GM06990 (cell line): ENCODE measurements at regions not wholly inside any gene's neighbourhood (a gene's known extent, or its start where the extent isn't known, plus 50 kb on each side); places are given as distances from the start of the nearest gene placed in this dataset.

Experiments used
- DNase-seq: peaks from one replicate; pipeline ENCODE4 v3.0.0-alpha.2; 2011; ENCODE audit not compliant: insufficient read length; ENCODE audit errors: extremely low read depth
- H3K27me3 ChIP-seq: replicated peaks from 2 replicates; pipeline ENCODE4 v1.6.0; 2011; ENCODE audit warnings: low read length; ENCODE audit not compliant: control insufficient read depth, insufficient read depth
- H3K36me3 ChIP-seq: 2 replicates; pipeline ENCODE4 v1.5.1; 2011; ENCODE audit warnings: low read length; ENCODE audit not compliant: control insufficient read depth, insufficient read depth
- H3K4me3 ChIP-seq: replicated peaks from 2 replicates; pipeline ENCODE4 v1.5.1; 2011; ENCODE audit warnings: low read depth, mild to moderate bottlenecking, control low read depth, low read length
- CTCF ChIP-seq: IDR thresholded peaks from 2 replicates; pipeline ENCODE4 v1.5.1; 2011; ENCODE audit warnings: low read length, control low read depth, mild to moderate bottlenecking, inconsistent platforms; ENCODE audit not compliant: insufficient read depth, poor library complexity, severe bottlenecking

GRCh38 chr20:57938158-57939108 lies 228.6 kb upstream of the PMEPA1 start:
- no peak for TF ChIP-seq CTCF
- no peak overlapping the region for H3K4me3 ChIP-seq
- no peaks in the 10 kb centered on the region for H3K27me3 ChIP-seq
- H3K36me3 ChIP-seq: no peaks in the 10 kb centered on the region
- no peak for DNase-seq

- peaks cover 2% of the 10 kb centered on the region for H3K27me3 ChIP-seq
- TF ChIP-seq CTCF: no peak
- H3K36me3 ChIP-seq: no peaks in the 10 kb centered on the region
- no peak overlapping the region for H3K4me3 ChIP-seq
- no peak for DNase-seq
Measured at GRCh38 chr20:57936636-57937385, 227.0 kb upstream of the PMEPA1 start.

GRCh38 chr20:57934913-57935312 lies 225.1 kb upstream of the PMEPA1 start:
- Histone ChIP-seq H3K27me3 (peaks cover 2% of the 10 kb centered on the region), H3K36me3 (no peaks in the 10 kb centered on the region), H3K4me3 (no peak overlapping the region)
- TF ChIP-seq CTCF: no peak
- no peak for DNase-seq

- Histone ChIP-seq H3K36me3 (no peaks in the 10 kb centered on the region), H3K4me3 (no peak overlapping the region), H3K27me3 (peaks cover 2% of the 10 kb centered on the region)
- no peak for TF ChIP-seq CTCF
- DNase-seq: no peak
Measured at GRCh38 chr20:57934007-57934805, 224.4 kb upstream of the PMEPA1 start.

- DNase-seq: no peak
- Histone ChIP-seq H3K36me3 (no peaks in the 10 kb centered on the region), H3K27me3 (peaks cover 2% of the 10 kb centered on the region), H3K4me3 (no peak overlapping the region)
- no peak for TF ChIP-seq CTCF
Measured at GRCh38 chr20:57932227-57932864, 222.5 kb upstream of the PMEPA1 start.
